ENCODE measurements at regions not wholly inside any gene's neighbourhood (a gene's known extent, or its start where the extent isn't known, plus 50 kb on each side); places are given as distances from the start of the nearest gene placed in this dataset.

- TF ChIP-seq CTCF (IDR thresholded peaks at IDR 0.05) (no peak), POLR2A (IDR thresholded peaks at IDR 0.05) (no peak)
These were observed 87.3 kb upstream of the IRX5 start for GRCh38 chr16:54843424-54843750.
